SU-DHL-6 (cell line): ENCODE measurements at regions not wholly inside any gene's neighbourhood (a gene's known extent, or its start where the extent isn't known, plus 50 kb on each side); places are given as distances from the start of the nearest gene placed in this dataset.

Source experiments
- EZH2phosphoT487 ChIP-seq: fragments of 200-600 bp; sonication (generic), shearing (Covaris generic); conservative IDR thresholded peaks from 2 replicates; pipeline ENCODE4 v1.6.1; 2018; ENCODE audit warnings: mild to moderate bottlenecking, antibody characterized with exemption, low read length, moderate library complexity, mixed read lengths
- TF ChIP-seq, protein P1 (sequence below): fragments of 200-600 bp; sonication (generic); IDR thresholded peaks from one replicate; pipeline ENCODE4 v1.5.1; 2017; ENCODE audit warnings: antibody characterized with exemption, mild to moderate bottlenecking, low read length, moderate library complexity; ENCODE audit not compliant: insufficient read depth, poor library complexity, severe bottlenecking

DNA sequence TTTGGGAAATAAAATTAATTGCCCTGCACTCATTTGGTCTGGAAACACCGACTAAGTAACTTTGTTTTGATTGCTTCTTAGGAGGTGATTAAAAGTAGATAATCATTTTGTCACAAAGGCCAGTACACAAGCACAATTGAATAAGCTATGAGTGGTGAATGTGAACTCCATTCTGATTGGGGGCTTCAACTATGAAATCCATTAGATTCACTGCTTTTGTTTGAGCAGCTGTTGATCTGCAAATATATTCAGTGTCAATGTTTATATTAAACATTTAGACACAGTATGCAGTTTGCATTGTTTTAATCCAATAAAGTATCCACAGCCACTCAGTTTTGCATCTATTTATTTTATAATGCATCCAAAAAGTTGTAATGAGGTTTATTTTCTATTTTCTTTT lies 817.5 kb downstream of the CDH11 start:
- TF ChIP-seq, protein P1, sequence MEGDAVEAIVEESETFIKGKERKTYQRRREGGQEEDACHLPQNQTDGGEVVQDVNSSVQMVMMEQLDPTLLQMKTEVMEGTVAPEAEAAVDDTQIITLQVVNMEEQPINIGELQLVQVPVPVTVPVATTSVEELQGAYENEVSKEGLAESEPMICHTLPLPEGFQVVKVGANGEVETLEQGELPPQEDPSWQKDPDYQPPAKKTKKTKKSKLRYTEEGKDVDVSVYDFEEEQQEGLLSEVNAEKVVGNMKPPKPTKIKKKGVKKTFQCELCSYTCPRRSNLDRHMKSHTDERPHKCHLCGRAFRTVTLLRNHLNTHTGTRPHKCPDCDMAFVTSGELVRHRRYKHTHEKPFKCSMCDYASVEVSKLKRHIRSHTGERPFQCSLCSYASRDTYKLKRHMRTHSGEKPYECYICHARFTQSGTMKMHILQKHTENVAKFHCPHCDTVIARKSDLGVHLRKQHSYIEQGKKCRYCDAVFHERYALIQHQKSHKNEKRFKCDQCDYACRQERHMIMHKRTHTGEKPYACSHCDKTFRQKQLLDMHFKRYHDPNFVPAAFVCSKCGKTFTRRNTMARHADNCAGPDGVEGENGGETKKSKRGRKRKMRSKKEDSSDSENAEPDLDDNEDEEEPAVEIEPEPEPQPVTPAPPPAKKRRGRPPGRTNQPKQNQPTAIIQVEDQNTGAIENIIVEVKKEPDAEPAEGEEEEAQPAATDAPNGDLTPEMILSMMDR, result no peak
- no peak for TF ChIP-seq EZH2phosphoT487
